CD4-positive, alpha-beta T cell treated with Interleukin-1 beta for 1 hour (primary cell): ENCODE measurements at regions not wholly inside any gene's neighbourhood (a gene's known extent, or its start where the extent isn't known, plus 50 kb on each side); places are given as distances from the start of the nearest gene placed in this dataset.
"Not testable (repeated sequence)": the region's sequence is repeated elsewhere in the genome, so short reads cannot be mapped to it uniquely, and the experiment has no call there.

Experiments
- DNase-seq, 2 donors: peaks; one replicate each; pipeline ENCODE4 v3.0.0-alpha.2; 2020 to 2022

DNA sequence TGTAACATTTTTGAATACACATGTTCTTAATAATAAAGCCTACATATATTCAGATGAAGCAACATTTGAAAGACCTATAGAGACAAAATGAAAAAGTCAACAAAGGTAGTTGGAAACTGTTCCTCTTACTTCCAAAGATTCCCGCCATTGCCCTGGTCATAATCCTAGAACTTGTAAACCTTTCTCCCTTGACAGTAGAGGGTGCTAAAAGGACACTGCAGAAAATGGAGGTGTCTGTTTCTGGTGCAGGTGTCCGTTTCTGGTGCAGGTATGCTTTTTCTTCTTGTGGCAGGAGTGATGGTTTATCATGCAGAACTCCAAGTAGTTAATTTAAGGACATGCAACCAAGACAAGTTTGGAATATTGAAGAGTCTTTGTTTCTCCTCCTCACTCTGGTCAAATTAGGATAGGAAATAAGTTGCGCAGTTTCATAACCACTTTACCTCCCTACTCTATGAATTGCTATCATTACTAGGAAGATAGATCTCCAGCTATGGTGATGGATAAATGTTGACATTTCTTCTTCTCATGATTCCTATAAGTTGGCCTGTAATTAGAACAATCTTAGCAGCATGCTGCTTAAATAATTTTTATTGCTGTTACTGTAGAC is 56.0 kb upstream of the FAM174A start:
- peak in 1 of 2 donors; percentile 38 for DNase-seq

DNA sequence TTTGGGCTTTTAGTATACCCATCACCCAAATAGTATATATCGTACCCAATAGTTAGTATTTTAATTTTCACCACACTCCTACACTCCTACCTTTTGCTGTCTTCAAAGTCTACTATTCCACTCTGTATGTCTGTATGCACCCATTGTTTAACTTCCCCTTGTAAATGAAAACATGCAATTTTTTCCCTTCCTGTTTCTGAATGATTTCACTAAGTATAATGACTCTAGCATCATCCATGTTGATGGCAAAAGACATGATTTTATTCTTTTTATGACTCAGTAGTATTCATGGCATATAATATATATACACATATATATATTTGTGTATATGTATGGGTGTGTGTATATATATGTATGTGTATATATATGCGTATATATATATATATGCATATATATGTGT is 63.1 kb upstream of the FAM174A start:
- no peak for DNase-seq

DNA sequence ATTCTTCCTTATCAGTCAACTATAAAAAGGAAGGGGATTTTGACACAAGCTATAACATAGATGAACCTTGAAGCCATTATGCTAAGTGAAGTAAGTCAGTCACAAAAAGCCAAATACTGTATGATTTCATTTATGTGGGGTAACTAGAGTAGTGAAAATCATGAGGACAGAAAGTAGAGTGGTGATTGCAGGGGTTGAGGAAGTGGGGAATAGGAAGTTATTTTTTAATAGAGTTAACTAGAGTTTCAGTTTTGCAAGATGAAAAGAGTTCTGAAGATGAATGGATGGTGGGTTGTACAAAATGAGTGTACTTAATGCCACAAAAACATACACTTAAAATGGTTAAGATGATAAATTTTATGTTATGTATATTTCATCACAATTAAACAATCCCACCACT is 65.4 kb upstream of the FAM174A start:
- no peak for DNase-seq

DNA sequence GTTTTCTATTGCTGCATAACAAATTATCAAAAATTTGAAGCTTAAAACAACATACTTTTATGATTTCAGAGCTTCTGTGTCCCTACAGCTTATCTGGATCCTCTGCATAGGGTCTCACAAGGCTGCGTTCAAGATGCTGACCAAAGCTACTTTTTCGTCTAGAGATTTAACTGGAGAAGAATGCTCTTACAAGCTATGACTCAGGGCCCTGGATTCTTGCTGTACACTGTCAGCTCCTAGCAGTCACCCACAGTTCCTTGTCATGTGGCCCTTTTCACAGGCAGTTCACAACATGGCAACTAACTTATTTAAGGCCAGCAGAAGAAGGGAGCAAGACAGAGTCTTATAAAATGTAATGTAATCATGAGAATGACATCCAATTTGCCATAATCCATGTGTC is 70.8 kb upstream of the FAM174A start:
- DNase-seq, result no peak

DNA sequence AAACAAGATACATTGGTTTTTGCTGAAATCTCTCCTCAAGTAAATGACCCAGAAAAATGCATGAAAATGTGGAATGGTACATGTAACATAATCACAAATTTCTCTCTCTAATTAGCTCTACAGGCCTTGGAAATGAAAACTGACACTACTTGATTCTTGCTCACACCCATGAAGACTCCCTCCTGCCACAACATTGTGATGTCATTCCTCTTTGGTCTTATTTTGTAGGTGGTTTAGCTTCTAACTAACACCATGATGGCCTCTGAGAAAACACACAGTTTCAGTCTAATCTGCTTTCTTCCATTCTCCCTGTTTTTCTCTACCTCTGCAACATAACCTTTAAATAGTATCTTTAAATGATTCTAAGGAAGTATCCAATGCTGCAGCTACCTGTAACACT is 78.6 kb upstream of the FAM174A start:
- DNase-seq, result no peak

DNA sequence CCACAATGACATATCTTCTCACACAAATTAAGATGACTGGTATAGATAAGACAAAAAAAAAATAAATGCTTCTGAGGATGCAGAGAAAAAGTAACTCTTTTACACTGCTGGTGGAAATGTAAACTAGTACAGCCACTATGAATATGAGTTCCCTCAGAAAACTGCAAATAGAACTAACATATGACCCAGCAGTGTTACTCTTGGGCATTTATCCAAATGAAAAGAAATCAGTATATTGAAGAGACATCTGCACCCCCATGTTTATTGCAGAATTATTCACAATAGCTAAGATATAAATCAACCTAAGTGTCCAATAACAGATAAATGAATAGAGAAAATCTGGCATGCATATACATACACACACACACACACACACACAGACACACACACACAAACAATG is 83.0 kb upstream of the FAM174A start:
- no peak for DNase-seq

DNA sequence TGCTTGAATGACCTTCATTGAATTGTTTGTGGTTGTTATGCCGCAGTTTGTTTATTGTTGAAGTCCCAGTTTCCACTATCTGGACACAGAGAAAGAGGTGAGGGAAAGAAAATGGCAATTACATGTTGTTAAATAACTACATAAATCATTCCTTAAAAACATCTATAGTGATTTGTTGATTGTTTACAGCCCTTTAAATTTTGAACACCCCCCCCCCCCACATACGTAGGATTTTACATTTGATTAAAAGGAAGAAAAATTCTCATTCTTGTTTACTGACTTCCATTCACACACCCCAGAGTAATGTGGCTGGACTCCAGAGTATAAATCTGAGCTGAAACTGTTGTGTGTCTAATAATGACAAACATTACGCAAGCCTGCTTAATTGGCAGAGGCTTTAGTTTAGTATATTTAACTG is 87.1 kb upstream of the FAM174A start:
- DNase-seq, result no peak

DNA sequence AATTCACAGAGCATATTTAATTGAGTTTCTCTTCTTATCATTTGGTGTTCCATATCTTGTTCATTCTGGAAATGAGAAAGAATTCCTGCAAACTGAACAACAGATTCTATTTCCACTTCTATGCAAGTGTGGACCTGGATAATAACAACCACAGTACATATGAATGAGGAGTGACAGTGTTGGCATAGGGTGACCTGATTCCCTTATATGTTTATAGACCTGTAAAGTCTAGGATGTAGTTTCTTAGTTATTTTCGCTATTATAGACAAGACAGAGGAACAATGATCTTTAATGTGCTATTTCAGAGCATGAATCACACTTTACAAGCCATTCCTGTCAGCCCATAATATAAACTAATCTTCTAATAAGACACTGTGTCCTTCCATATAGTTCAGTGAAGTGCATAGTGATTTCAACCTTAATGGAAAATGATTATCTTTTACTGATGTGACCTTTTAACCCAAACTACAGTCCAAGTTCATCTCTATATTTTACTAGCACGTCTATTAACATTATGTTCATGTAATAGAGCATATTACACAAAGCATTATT is 88.2 kb upstream of the FAM174A start:
- DNase-seq, result no peak

DNA sequence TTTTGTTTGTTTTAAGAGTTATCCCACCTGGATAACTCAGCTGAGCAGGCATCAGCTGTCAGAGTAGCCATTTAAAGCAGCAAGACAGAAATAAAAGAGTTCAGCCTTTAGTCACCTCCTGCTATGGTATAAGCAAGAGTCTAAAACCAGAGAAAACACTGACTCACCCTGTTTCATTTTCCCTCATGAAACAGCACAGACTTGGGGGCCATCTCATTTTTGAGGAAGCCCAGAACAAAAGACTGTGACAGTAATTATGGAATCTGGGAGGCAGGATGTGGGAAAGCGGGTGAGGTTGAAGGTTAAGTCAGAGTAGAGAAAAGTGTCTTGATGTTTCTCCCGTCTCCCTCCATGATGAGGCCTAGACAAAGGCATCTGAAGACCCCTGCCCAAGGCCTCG is 90.2 kb upstream of the FAM174A start:
- no peak for DNase-seq

DNA sequence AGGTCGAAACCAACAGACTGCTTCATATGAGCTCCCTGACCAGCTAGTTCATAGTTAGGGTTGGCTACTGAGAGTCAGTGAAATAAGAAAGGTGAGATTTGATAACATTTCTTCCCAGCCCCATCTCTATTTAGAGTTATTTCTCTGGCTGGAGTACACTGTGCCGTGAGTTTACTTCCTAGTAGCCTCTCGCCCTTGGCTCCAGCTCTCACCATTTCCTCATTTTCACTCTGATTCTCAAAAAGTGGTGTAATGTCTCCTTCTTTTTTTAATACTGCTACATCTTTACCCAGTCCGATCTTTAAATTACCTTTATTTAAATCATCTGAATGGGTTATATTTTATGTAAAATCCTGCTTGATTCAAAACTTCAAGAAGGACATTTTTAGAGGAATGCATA is 100.4 kb upstream of the FAM174A start:
- no peak for DNase-seq

DNA sequence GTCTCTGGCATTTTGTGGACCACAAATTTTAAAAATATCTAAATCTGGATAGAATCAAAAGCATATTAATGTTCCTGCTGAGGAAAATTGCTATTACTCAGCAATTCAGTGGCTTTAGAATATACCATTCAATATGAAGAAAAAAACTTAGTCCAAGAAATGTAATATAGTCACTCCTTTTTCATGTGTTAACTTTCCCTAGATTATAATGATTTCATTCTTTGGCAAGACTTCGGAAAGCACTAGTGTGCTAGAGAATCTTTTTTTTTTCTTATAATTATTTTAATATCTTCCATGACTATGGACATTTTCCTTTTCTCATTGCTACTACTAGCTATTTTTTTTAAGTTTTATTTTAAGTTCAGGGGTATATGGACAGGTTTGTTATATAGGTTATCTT is 102.4 kb upstream of the FAM174A start:
- DNase-seq, result no peak

DNA sequence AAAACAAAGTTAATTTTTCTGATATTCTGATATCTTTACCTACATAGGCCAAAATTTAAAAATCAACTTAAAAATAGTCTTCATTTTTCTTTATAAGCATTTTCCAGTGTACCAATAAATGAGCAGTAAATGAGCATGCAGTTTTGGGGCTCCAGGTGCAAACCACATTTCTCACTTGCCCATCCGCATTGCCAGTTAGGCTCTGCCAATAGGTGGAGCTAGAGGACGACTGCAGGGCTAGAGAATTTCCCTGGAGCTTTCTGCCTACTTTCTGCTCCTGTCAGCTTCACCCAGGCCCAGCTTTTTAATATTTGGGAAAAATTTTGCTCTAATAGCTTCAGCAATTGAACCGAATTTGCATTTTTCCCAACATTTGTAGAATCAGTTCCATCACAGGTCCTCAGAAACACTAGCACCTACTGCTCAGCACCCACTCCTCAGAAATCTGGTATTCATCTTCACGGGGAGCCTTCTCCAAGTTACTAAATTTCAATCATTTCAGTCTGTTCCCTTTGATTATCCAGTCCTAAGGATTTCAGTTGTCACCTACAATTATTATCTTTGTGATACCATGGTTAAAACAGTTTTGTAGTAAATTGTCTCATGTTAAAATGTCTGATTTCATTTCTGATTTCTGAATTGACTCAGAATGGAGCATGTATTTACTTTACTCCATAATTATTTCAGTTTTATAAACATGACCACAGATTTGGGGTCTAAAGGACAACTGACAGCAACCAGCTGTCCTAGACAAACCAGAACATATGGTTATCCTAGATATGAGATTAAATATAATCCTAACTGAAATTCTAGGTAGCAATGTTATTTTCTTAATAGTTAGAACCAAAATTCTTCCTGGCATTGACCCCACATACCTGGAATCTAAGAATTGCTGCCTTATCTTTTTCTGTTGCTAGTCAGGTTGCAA is 104.6 kb upstream of the FAM174A start:
- DNase-seq, result peak; percentile 16 to 42

DNA sequence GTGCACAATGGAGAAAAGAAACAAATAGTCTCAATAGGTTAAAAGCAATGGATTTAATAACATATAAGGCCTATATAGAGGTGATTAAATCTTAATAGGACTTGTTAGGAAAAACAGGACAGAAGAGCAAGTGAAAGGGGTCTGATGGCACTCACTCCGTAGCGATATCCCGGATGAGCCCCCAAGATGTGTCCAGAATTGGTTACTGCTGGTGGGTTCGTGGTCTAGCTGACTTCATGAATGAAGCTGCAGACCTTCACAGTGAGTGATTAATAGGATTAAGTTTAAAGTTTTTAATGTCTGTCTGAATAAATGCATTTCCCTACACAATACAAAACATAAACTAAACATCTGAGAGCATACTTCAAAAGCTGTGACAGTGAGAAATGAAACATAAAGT is 110.4 kb upstream of the FAM174A start:
- no peak for DNase-seq

DNA sequence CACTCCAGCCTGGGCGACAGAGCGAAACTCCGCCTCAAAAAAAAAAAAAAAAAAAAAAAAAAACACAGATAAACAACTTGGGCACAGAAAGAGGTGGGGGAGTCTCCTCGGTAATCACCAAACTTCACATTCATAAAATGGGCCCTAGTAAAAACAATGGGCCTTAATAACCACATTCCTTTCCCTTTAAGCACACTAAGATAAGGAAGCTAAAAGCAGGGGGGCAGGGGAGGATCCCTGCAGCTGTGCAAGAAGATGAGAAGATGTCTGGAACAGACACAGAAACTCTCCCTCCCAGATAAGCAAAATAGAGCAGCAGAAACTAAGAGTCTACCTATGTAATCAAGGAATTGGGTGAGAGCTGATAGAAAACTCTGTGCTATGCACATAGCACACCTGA is 111.2 kb upstream of the FAM174A start:
- DNase-seq, result no peak

DNA sequence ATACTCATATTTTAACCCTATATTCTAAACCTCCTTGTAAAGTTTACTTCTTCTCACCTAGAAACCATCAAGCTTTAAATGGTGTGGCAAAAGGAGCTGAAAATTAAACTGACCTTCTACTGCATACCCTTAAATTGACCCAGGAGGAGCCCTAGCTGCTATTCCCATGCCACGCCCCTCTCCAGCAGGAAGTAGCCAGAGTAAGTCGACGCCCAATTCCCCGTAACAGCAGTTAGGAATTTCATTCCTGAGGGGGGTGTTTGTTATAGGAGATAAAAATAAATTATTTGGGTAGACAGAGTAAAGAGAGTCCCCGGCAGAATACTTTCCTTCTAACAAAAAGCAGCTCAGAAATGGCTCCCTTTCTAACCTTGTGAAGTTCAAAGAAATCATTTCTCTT is 111.8 kb upstream of the FAM174A start:
- DNase-seq, result no peak

DNA sequence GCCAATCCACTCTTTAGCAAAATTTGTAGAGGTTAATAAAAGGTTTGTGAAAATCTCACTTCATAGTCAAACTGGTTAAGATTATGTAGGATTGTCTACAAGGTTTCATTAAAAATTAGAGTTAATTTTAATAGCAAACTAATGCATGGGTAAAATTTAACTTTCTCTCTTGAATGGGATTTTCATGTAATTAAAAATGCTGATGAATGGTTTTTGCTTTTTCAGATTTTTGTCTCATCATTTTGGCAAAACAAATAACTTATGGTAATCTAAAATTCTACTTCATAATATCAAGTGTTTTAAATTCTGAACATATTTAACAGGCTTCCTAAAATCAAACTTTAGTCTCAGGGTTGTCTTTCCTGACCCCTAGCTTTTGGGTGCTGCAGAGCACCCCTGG is 113.8 kb upstream of the FAM174A start:
- no peak for DNase-seq

DNA sequence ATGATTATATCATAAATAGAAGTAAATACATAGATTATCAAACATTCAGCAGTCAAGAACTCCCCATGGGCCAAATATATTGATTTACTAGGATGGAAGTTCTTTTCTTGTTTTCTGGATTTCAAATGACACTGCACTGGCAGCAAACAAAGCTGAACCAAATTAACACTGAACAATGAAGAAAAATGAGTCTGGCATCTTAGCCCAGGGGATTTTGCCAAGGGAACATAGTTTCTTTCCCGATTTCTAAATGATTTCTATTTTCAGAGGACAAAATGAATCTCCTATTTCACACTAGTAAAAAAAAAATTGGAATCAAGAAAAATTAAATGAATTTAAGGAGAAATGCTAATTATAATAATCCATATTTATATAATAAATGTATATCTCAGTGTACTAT is 116.9 kb upstream of the FAM174A start:
- DNase-seq, result no peak

DNA sequence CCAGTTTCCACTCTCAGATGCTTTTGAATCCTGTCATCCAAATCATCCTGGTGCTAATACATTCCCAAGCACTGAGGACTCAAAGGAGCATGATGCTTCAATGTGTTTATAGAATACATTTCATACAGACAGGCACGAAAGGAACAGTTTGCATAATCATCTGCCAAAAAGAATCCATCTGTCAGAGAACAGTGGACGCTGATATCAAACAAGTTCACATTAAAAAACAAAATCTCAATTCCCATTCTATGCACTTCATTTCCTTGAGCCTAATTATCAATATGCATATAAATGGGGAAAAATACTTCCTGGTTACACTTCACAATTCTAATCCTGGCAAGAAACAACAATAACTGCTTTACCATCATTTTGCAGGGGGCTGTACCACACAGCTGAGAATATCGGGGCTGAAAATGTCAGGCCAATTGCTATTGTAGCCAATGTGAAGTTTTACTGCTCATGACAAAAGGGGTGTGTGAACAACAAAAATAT is 125.5 kb upstream of the FAM174A start:
- DNase-seq, result no peak

DNA sequence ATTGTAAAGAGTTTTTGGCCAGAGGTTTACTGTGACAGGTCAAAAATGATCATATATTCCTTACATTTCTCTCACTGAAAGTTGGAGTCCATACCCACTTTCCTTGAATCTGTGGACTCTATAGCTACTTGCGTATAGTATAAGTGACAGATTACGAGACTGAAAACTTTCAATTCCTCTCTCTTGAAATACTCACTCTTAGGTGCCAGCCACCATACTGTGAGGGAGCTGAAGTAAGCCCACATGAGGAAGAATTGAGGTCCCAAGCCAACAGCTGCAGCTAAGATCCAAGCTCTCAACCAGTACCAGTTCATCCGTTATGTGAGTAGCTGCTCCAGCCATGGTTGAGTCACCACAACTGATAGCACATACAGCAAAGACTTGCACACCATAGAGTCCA is 128.1 kb upstream of the FAM174A start:
- no peak for DNase-seq

DNA sequence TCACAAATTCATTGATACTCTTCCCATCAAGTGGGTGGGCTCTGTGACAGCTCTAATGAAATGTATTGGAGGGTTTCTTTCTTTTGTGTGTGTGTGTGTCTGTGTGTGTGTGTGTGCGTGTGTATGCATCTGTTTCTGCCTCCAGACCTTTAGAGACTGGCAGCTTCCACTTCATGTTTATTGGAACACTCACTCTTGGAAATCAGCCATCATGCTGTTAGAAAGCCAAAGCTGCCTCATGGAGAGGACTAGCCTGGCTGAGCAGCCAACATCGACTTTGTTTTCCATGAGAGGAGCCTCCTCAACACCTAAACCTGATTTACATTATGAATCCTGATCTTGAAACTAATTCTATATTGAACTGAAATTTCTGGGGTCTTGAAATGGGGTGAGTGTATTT is 128.5 kb upstream of the FAM174A start:
- DNase-seq, result no peak

DNA sequence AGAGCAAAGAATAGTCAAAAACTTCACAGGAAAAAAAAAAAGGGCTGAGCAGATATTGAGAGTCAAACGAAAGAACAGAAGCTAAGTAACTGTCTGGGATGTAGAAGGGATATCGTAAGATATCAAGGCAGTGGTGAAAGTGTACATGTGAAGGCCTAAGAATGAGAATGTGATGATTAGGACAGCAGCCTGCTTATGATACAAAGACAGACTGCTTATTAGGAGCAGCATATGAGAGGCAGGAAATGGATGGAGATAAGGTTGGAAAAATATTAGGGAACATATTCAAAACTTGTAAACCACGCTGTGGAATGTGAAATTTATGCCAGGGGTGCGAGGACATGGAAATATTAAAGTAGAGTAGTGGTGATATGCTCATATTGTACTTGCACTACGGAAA is 133.1 kb upstream of the FAM174A start:
- DNase-seq, result no peak

DNA sequence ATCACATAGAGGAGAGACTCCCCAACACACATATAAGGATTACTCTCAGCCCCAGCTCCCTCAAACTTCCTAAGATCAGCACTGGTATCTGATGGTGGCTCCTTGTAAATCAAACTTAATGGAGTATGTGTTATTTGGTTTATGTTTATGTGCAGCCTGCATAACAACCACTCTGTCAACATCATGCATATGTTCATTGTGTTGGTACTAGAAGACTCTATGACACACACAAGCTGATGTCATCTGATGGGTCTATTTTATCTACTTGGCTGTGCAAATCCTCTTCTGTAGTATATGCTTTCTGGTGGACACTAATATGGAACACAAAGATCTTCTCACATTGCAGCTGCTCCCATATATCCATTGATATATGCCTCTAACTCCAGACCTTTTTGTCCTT is 134.0 kb upstream of the FAM174A start:
- no peak for DNase-seq

DNA sequence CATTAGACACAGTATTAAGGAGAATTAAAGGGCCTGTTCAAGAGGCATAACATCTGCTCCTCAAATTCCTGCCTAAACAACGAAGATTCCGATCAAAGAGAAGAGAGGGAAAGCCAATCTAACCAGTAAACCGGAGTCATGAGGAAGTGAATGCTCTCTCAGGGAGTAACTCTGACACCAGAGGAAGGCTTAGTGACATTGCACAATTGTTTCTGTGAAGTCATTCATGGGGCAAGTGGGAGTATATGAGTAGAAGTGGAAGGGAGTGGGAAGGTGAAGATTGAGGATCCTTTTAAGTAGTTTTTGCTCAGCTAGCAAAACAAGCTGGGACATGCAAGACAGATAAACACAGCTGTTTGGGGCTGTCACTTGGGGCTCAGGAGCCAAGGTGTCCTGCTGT is 136.4 kb upstream of the FAM174A start:
- DNase-seq, result not testable (repeated sequence)

DNA sequence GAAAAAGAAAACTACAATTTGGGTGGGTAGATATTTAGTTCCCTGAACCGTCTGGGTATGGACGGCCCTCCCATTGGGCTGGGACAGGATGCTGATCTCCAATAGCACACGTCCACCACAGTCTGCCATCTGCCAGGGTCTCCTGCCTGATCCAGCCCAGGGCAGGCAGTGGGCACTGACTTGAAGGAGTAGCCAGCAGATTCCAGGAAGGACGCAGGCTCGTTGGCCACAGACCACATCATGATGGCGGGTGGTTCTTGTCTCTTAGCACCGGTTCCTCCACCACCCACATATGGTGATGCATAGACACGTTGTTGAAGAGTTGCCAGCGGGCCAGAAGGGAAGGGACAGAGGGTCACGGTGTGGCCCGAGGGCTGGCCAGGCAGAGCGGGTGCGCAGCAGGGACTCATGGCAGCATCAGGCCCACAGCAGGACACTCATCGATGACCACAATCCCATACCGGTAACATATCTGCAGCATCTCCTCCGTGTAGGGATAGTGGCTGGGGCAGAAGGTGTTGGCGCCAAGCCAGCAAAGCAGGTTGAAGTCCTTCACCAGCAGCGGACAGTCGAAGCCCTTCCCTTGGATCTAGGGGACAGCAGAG is 155.8 kb upstream of the FAM174A start:
- DNase-seq, result not testable (repeated sequence)
